B cell (primary cell): ENCODE measurements at regions not wholly inside any gene's neighbourhood (a gene's known extent, or its start where the extent isn't known, plus 50 kb on each side); places are given as distances from the start of the nearest gene placed in this dataset.

ENCODE experiments used
- CTCF ChIP-seq: fragments of 200-600 bp; IDR thresholded peaks from one replicate; pipeline ENCODE4 v1.8.0; 2022; ENCODE audit warnings: antibody characterized with exemption, mild to moderate bottlenecking
- EZH2 ChIP-seq: IDR thresholded peaks from 2 replicates; pipeline ENCODE4 v1.6.1; 2012; ENCODE audit warnings: borderline replicate concordance, low read depth, mild to moderate bottlenecking, moderate library complexity, low read length; ENCODE audit not compliant: insufficient read depth, poor library complexity, severe bottlenecking

DNA sequence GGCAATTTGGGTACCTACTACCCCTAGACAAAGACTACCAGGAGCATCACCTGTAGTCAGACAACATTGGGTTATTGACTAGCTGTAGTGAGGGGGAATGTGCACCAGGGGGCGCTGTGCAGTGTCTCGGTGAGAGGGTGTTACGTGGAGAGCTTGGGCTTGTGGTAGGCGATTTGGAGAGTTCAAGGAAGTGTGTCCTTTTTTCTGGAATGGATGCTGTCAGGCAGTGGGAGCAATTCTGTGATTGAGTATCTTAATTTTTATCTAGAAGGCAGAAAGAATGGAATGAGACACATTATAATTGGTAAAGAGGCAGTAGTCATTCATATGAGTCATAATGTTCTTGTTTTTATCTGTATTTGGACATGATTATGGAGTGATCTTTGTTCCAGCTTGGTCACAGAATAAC, 187.7 kb downstream of the GALC start:
- TF ChIP-seq CTCF (peak; percentile 57), EZH2 (no peak)
